Stimulated activated naive CD8-positive, alpha-beta T cell treated with anti-CD3 and anti-CD28 coated beads, Interleukin-15, amount 100 ng/mL, for 72 hours (primary cell): ENCODE measurements at regions not wholly inside any gene's neighbourhood (a gene's known extent, or its start where the extent isn't known, plus 50 kb on each side); places are given as distances from the start of the nearest gene placed in this dataset.

Experiments used
- ATAC-seq: fragments of 150-1000 bp; cut with Tn5 transposase; 2 replicates; pipeline ENCODE4 v1.10.0; 2021; ENCODE audit warnings: mild to moderate bottlenecking, moderate library complexity
- DNase-seq, 2 donors: peaks; one replicate each; pipeline ENCODE4 v3.0.0; 2021 to 2022
- H3K27ac Mint-ChIP-seq, 2 donors: one replicate each; pipeline ENCODE4 v1.8.0; 2022; ENCODE audit warnings: mild to moderate bottlenecking in 2 of 2, mixed read lengths in 2 of 2, moderate library complexity in 2 of 2
- H3K27me3 Mint-ChIP-seq: one replicate; pipeline ENCODE4 v1.8.0; 2022; ENCODE audit warnings: mixed read lengths
- H3K4me1 Mint-ChIP-seq: one replicate; pipeline ENCODE4 v1.8.0; 2022; ENCODE audit warnings: mild to moderate bottlenecking, mixed read lengths
- H3K4me3 Mint-ChIP-seq, 2 donors: one replicate each; pipeline ENCODE4 v1.8.0; 2022; ENCODE audit warnings: mild to moderate bottlenecking in 2 of 2, mixed read lengths in 2 of 2, moderate library complexity in 1 of 2
- H3K9me3 Mint-ChIP-seq, 2 donors: one replicate each; pipeline ENCODE4 v1.8.0; 2022; ENCODE audit warnings: mixed read lengths in 2 of 2

- Mint-ChIP-seq H3K27me3 (peaks cover 16% of the 10 kb centered on the region), H3K4me1 (peaks cover 31% of the 10 kb centered on the region), H3K9me3 (no peaks in the 10 kb centered on the region), H3K27ac (peak overlapping the region; percentile 93 to 98), H3K4me3 (peak overlapping the region; percentile 81)
- DNase-seq: no peak
- no peak for ATAC-seq
Observed at GRCh38 chr9:95773053-95773418, 102.5 kb upstream of the ERCC6L2 start.

- ATAC-seq: peak; percentile 78
- no peaks in the 10 kb centered on the region for H3K9me3 Mint-ChIP-seq
- H3K4me1 Mint-ChIP-seq: peaks cover 31% of the 10 kb centered on the region
- peak overlapping the region; percentile 81 for H3K4me3 Mint-ChIP-seq
- peak; percentile 18 to 34 for DNase-seq
- H3K27me3 Mint-ChIP-seq: peaks cover 16% of the 10 kb centered on the region
- H3K27ac Mint-ChIP-seq: peak overlapping the region; percentile 93 to 98
Observed at GRCh38 chr9:95772320-95773052, 103.0 kb upstream of the ERCC6L2 start.

- peak overlapping the region; percentile 27 to 66 for H3K27ac Mint-ChIP-seq
- no peaks in the 10 kb centered on the region for H3K9me3 Mint-ChIP-seq
- peaks cover 31% of the 10 kb centered on the region for H3K4me1 Mint-ChIP-seq
- H3K27me3 Mint-ChIP-seq: peaks cover 16% of the 10 kb centered on the region
- no peak for ATAC-seq
- DNase-seq: no peak
- H3K4me3 Mint-ChIP-seq: peak overlapping the region; percentile 81
Observed at GRCh38 chr9:95771556-95772246, 103.8 kb upstream of the ERCC6L2 start.

- H3K9me3 Mint-ChIP-seq: no peaks in the 10 kb centered on the region
- H3K27me3 Mint-ChIP-seq: peaks cover 16% of the 10 kb centered on the region
- ATAC-seq (no peak), DNase-seq (no peak)
- no peak overlapping the region for H3K4me3 Mint-ChIP-seq
- no peak overlapping the region for H3K27ac Mint-ChIP-seq
- H3K4me1 Mint-ChIP-seq: peaks cover 31% of the 10 kb centered on the region
Observed at GRCh38 chr9:95770653-95771131, 104.8 kb upstream of the ERCC6L2 start.

GRCh38 chr9:95769909-95770433 is 105.5 kb upstream of the ERCC6L2 start:
- Mint-ChIP-seq H3K4me1 (peaks cover 31% of the 10 kb centered on the region), H3K4me3 (no peak overlapping the region), H3K27ac (no peak overlapping the region), H3K27me3 (peaks cover 16% of the 10 kb centered on the region), H3K9me3 (no peaks in the 10 kb centered on the region)
- DNase-seq (no peak), ATAC-seq (no peak)

- Mint-ChIP-seq H3K9me3 (no peaks in the 10 kb centered on the region), H3K27ac (no peak overlapping the region), H3K27me3 (peaks cover 16% of the 10 kb centered on the region), H3K4me3 (no peak overlapping the region), H3K4me1 (peaks cover 31% of the 10 kb centered on the region)
- DNase-seq: no peak
- ATAC-seq: no peak
Observed at GRCh38 chr9:95769473-95769872, 106.0 kb upstream of the ERCC6L2 start.

GRCh38 chr9:95766906-95767305 is 108.6 kb upstream of the ERCC6L2 start:
- DNase-seq (no peak), ATAC-seq (no peak)
- H3K27me3 Mint-ChIP-seq: peaks cover 16% of the 10 kb centered on the region
- H3K9me3 Mint-ChIP-seq: peaks cover 7% of the 10 kb centered on the region in 2 donors
- H3K4me1 Mint-ChIP-seq: peaks cover 25% of the 10 kb centered on the region
- no peak overlapping the region for H3K27ac Mint-ChIP-seq
- H3K4me3 Mint-ChIP-seq: no peak overlapping the region

GRCh38 chr9:95764533-95765319 is 110.8 kb upstream of the ERCC6L2 start:
- H3K4me3 Mint-ChIP-seq: no peak overlapping the region
- DNase-seq (no peak), ATAC-seq (no peak)
- peaks cover 7% of the 10 kb centered on the region in 2 donors for H3K9me3 Mint-ChIP-seq
- H3K27ac Mint-ChIP-seq: peak overlapping the region; percentile 20 to 59
- H3K4me1 Mint-ChIP-seq: peaks cover 11% of the 10 kb centered on the region
- peaks cover 4% of the 10 kb centered on the region for H3K27me3 Mint-ChIP-seq

GRCh38 chr9:95763983-95764382 is 111.5 kb upstream of the ERCC6L2 start:
- DNase-seq: no peak
- peaks cover 11% of the 10 kb centered on the region for H3K4me1 Mint-ChIP-seq
- no peak for ATAC-seq
- no peaks in the 10 kb centered on the region for H3K27me3 Mint-ChIP-seq
- H3K27ac Mint-ChIP-seq: no peak overlapping the region
- H3K9me3 Mint-ChIP-seq: peaks cover 7% of the 10 kb centered on the region in 2 donors
- no peak overlapping the region for H3K4me3 Mint-ChIP-seq

- no peaks in the 10 kb centered on the region for H3K27me3 Mint-ChIP-seq
- peaks cover 11% of the 10 kb centered on the region for H3K4me1 Mint-ChIP-seq
- H3K9me3 Mint-ChIP-seq: peaks cover 7% of the 10 kb centered on the region in 2 donors
- ATAC-seq (no peak), DNase-seq (no peak)
- H3K27ac Mint-ChIP-seq: no peak overlapping the region
- H3K4me3 Mint-ChIP-seq: no peak overlapping the region
Observed at GRCh38 chr9:95763006-95763405, 112.5 kb upstream of the ERCC6L2 start.

- DNase-seq (peak; percentile 34 to 58), ATAC-seq (peak; percentile 96)
- Mint-ChIP-seq H3K27me3 (no peaks in the 10 kb centered on the region), H3K4me3 (no peak overlapping the region), H3K9me3 (peaks cover 7% of the 10 kb centered on the region in 2 donors), H3K4me1 (peaks cover 11% of the 10 kb centered on the region), H3K27ac (no peak overlapping the region)
Observed at GRCh38 chr9:95762322-95762721, 113.2 kb upstream of the ERCC6L2 start.

- H3K4me1 Mint-ChIP-seq: peaks cover 11% of the 10 kb centered on the region
- H3K4me3 Mint-ChIP-seq: no peak overlapping the region
- ATAC-seq (no peak), DNase-seq (no peak)
- no peak overlapping the region for H3K27ac Mint-ChIP-seq
- peaks cover 7% of the 10 kb centered on the region in 2 donors for H3K9me3 Mint-ChIP-seq
- H3K27me3 Mint-ChIP-seq: no peaks in the 10 kb centered on the region
Observed at GRCh38 chr9:95760791-95761190, 114.7 kb upstream of the ERCC6L2 start.

- Mint-ChIP-seq H3K4me3 (no peak overlapping the region), H3K27ac (no peak overlapping the region), H3K9me3 (peaks cover under 1 to 2% of the 10 kb centered on the region in 2 donors), H3K27me3 (peaks cover 14% of the 10 kb centered on the region), H3K4me1 (peaks cover 6% of the 10 kb centered on the region)
- DNase-seq: no peak
- ATAC-seq: no peak
Observed at GRCh38 chr9:95757439-95757838, 118.1 kb upstream of the ERCC6L2 start.

- ATAC-seq (no peak), DNase-seq (no peak)
- Mint-ChIP-seq H3K27me3 (peaks cover 14% of the 10 kb centered on the region), H3K4me1 (peaks cover 2% of the 10 kb centered on the region), H3K4me3 (no peak overlapping the region), H3K9me3 (no peaks in the 10 kb centered on the region), H3K27ac (no peak overlapping the region)
Observed at GRCh38 chr9:95756986-95757385, 118.5 kb upstream of the ERCC6L2 start.

- H3K9me3 Mint-ChIP-seq: no peaks in the 10 kb centered on the region
- H3K27ac Mint-ChIP-seq: no peak overlapping the region
- peaks cover 15% of the 10 kb centered on the region for H3K27me3 Mint-ChIP-seq
- no peak for ATAC-seq
- H3K4me3 Mint-ChIP-seq: no peak overlapping the region
- DNase-seq: no peak
- H3K4me1 Mint-ChIP-seq: peaks cover 2% of the 10 kb centered on the region
Observed at GRCh38 chr9:95756101-95756500, 119.4 kb upstream of the ERCC6L2 start.
